Neural progenitor cell (in vitro differentiated cells): ENCODE measurements at regions not wholly inside any gene's neighbourhood (a gene's known extent, or its start where the extent isn't known, plus 50 kb on each side); places are given as distances from the start of the nearest gene placed in this dataset.

Source experiments
- DNase-seq: peaks from one replicate; pipeline ENCODE4 v3.0.0-alpha.2; 2016; ENCODE audit warnings: low spot score
- H2AFZ ChIP-seq: fragments of 200-600 bp; sonication (generic); replicated peaks from 2 replicates; pipeline ENCODE4 v1.6.1; 2016; ENCODE audit warnings: antibody characterized with exemption
- H3F3A ChIP-seq: fragments of 200-600 bp; sonication (generic); 2 replicates; pipeline ENCODE4 v1.6.1; 2016; ENCODE audit warnings: antibody characterized with exemption, low read depth
- H3K27ac ChIP-seq: fragments of 200-600 bp; sonication (generic); 2 replicates; pipeline ENCODE4 v1.5.1; 2016; ENCODE audit warnings: mild to moderate bottlenecking
- H3K27me3 ChIP-seq: fragments of 200-600 bp; sonication (generic); 2 replicates; pipeline ENCODE4 v1.6.1; 2016; ENCODE audit warnings: mild to moderate bottlenecking, moderate library complexity
- H3K36me3 ChIP-seq: fragments of 200-600 bp; sonication (generic); 2 replicates; pipeline ENCODE4 v1.5.1; 2016
- H3K4me1 ChIP-seq: fragments of 200-600 bp; sonication (generic); 2 replicates; pipeline ENCODE4 v1.6.1; 2016; ENCODE audit warnings: mixed run types
- H3K4me2 ChIP-seq: fragments of 200-600 bp; sonication (generic); 2 replicates; pipeline ENCODE4 v1.6.1; 2016
- H3K4me3 ChIP-seq: fragments of 200-600 bp; sonication (generic); 2 replicates; pipeline ENCODE4 v1.5.1; 2016
- H3K79me2 ChIP-seq: fragments of 200-600 bp; sonication (generic); 2 replicates; pipeline ENCODE4 v1.6.1; 2016; ENCODE audit warnings: low read depth
- H3K9ac ChIP-seq: fragments of 200-600 bp; sonication (generic); 2 replicates; pipeline ENCODE4 v1.6.1; 2016
- H3K9me3 ChIP-seq: fragments of 200-600 bp; sonication (generic); 2 replicates; pipeline ENCODE4 v1.5.1; 2016; ENCODE audit warnings: low read depth
- H4K20me1 ChIP-seq: fragments of 200-600 bp; sonication (generic); 2 replicates; pipeline ENCODE4 v1.6.1; 2016; ENCODE audit warnings: low read depth
- H3K27ac Mint-ChIP-seq: 3 replicates; pipeline ENCODE4 v1.8.0; 2021; ENCODE audit warnings: mixed read lengths
- H3K27me3 Mint-ChIP-seq: 2 replicates; pipeline ENCODE4 v1.8.0; 2022; ENCODE audit warnings: low read depth, mild to moderate bottlenecking, inconsistent platforms, moderate library complexity, mixed read lengths; ENCODE audit not compliant: insufficient read depth
- H3K36me3 Mint-ChIP-seq: 3 replicates; pipeline ENCODE4 v1.8.0; 2021; ENCODE audit warnings: mixed read lengths
- H3K4me1 Mint-ChIP-seq: 3 replicates; pipeline ENCODE4 v1.8.0; 2021; ENCODE audit warnings: mixed read lengths
- H3K4me3 Mint-ChIP-seq: 3 replicates; pipeline ENCODE4 v1.8.0; 2021; ENCODE audit warnings: mild to moderate bottlenecking, moderate library complexity, mixed read lengths
- H3K9me3 Mint-ChIP-seq: 3 replicates; pipeline ENCODE4 v1.8.0; 2020; ENCODE audit warnings: mixed read lengths
- CTCF ChIP-seq: fragments of 200-600 bp; sonication (generic); IDR thresholded peaks from 2 replicates; pipeline ENCODE4 v1.5.1; 2017; ENCODE audit warnings: antibody characterized with exemption, mild to moderate bottlenecking
- EZH2 ChIP-seq: fragments of 200-600 bp; sonication (generic); IDR thresholded peaks from 2 replicates; pipeline ENCODE4 v1.6.1; 2017; ENCODE audit warnings: antibody characterized with exemption, mild to moderate bottlenecking, moderate library complexity
- EZH2phosphoT487 ChIP-seq: fragments of 200-600 bp; sonication (generic); IDR thresholded peaks from 2 replicates; pipeline ENCODE4 v1.6.1; 2017; ENCODE audit warnings: antibody characterized with exemption

DNA sequence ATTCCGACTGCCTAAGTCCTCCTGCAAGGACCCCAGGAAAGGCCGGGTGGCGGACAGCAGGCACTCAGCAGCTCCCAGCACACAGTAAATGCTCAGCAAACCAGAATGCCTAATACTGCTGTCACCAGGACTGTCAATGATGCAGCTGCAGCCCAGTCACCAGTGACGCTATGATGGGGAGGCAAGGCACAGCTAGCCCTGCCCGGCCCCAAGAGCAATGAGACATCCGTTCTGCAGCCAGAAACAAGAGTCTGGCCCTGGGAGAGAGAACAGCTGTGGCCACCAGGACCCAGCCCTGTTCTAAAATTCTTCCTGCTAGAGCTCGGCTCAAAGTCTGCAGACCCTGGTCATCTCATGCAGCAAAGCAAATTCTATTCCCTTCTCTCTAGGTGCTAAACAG is 69.8 kb downstream of the NCOR2 start:
- H3K4me3 Mint-ChIP-seq = no peak overlapping the region
- DNase-seq = no peak
- H3K9me3 Mint-ChIP-seq = no peaks in the 10 kb centered on the region
- no peak for TF ChIP-seq EZH2phosphoT487
- TF ChIP-seq CTCF = no peak
- no peak for TF ChIP-seq EZH2
- H3K4me1 Mint-ChIP-seq = peaks cover 50% of the 10 kb centered on the region
- H3K27me3 Mint-ChIP-seq = peaks cover 5% of the 10 kb centered on the region
- H3K4me1 ChIP-seq = peaks cover 23% of the 10 kb centered on the region
- H3K4me3 ChIP-seq = no peak overlapping the region
- no peaks in the 10 kb centered on the region for H3K27me3 ChIP-seq
- peaks cover 88% of the 10 kb centered on the region for H3K79me2 ChIP-seq
- H3K4me2 ChIP-seq = no peak overlapping the region
- H3K27ac Mint-ChIP-seq = peak overlapping the region; percentile 62
- peaks cover 17% of the 10 kb centered on the region for H3F3A ChIP-seq
- H3K9ac ChIP-seq = no peak overlapping the region
- H4K20me1 ChIP-seq = peaks cover 90% of the 10 kb centered on the region
- H2AFZ ChIP-seq = no peak overlapping the region
- no peaks in the 10 kb centered on the region for H3K36me3 ChIP-seq
- H3K9me3 ChIP-seq = no peaks in the 10 kb centered on the region
- no peak overlapping the region for H3K27ac ChIP-seq
- H3K36me3 Mint-ChIP-seq = peaks cover 2% of the 10 kb centered on the region

DNA sequence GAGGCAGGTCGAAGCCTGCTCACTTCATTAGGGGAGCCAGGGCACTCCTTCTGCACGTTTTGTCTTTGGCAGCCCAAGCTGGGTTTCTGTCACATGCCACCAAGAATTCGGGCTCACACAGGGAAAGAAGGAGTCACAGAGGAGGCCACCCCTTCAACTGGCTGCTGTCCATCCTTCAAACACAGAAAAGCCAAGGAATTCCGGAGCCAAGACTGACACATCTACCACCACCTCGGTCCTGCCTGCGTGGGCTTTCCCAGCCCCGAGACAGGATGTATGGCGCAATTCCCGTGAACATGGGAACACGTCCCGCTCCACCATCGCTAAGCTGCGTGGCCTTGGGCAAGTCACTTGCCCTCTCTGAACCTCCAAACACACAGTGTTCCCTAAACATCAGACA is 70.4 kb downstream of the NCOR2 start:
- Mint-ChIP-seq H3K36me3 (peaks cover 2% of the 10 kb centered on the region), H3K9me3 (no peaks in the 10 kb centered on the region), H3K27ac (no peak overlapping the region)

GRCh38 chr12:124496584-124496983 is 70.8 kb downstream of the NCOR2 start:
- Mint-ChIP-seq H3K9me3 (no peaks in the 10 kb centered on the region), H3K4me3 (no peak overlapping the region), H3K27ac (no peak overlapping the region), H3K4me1 (peaks cover 44% of the 10 kb centered on the region), H3K36me3 (peaks cover 2% of the 10 kb centered on the region), H3K27me3 (peaks cover 3% of the 10 kb centered on the region)
- no peak overlapping the region for H3K27ac ChIP-seq
- peaks cover 93% of the 10 kb centered on the region for H4K20me1 ChIP-seq
- no peak overlapping the region for H3K4me2 ChIP-seq
- no peaks in the 10 kb centered on the region for H3K9me3 ChIP-seq
- TF ChIP-seq EZH2phosphoT487 (no peak), EZH2 (no peak), CTCF (no peak)
- DNase-seq = no peak
- H3F3A ChIP-seq = peaks cover 15% of the 10 kb centered on the region
- no peaks in the 10 kb centered on the region for H3K36me3 ChIP-seq
- peaks cover 88% of the 10 kb centered on the region for H3K79me2 ChIP-seq
- H3K4me1 ChIP-seq = peaks cover 20% of the 10 kb centered on the region
- H2AFZ ChIP-seq = no peak overlapping the region
- H3K27me3 ChIP-seq = no peaks in the 10 kb centered on the region
- no peak overlapping the region for H3K4me3 ChIP-seq
- no peak overlapping the region for H3K9ac ChIP-seq

More for the DNA sequence above, 70.4 kb downstream of the NCOR2 start:
- Mint-ChIP-seq H3K4me3 (no peak overlapping the region), H3K4me1 (peaks cover 45% of the 10 kb centered on the region), H3K27me3 (peaks cover 3% of the 10 kb centered on the region)
- H3K27me3 ChIP-seq = no peaks in the 10 kb centered on the region
- H3K4me3 ChIP-seq = no peak overlapping the region
- no peak overlapping the region for H3K4me2 ChIP-seq
- TF ChIP-seq EZH2 (no peak), EZH2phosphoT487 (no peak), CTCF (no peak)
- H3K9me3 ChIP-seq = no peaks in the 10 kb centered on the region
- no peaks in the 10 kb centered on the region for H3K36me3 ChIP-seq
- H4K20me1 ChIP-seq = peaks cover 92% of the 10 kb centered on the region
- H2AFZ ChIP-seq = no peak overlapping the region
- H3K79me2 ChIP-seq = peaks cover 88% of the 10 kb centered on the region
- H3F3A ChIP-seq = peaks cover 17% of the 10 kb centered on the region
- DNase-seq = no peak
- no peak overlapping the region for H3K27ac ChIP-seq
- no peak overlapping the region for H3K9ac ChIP-seq
- peaks cover 23% of the 10 kb centered on the region for H3K4me1 ChIP-seq
